G401.6 (cell line): ENCODE measurements at regions not wholly inside any gene's neighbourhood (a gene's known extent, or its start where the extent isn't known, plus 50 kb on each side); places are given as distances from the start of the nearest gene placed in this dataset.
"Not testable (repeated sequence)": the region's sequence is repeated elsewhere in the genome, so short reads cannot be mapped to it uniquely, and the experiment has no call there.

Experiments used
- FAIRE-seq: peaks from 2 replicates; lab custom pipeline; 2012; peaks lifted over from hg19 to GRCh38; lab: Jason Lieb, UNC

- FAIRE-seq = no peak
Measured at GRCh38 chr10:20614911-20615310, 282.2 kb downstream of the NEBL start.

GRCh38 chr10:20608503-20608902 is 288.6 kb downstream of the NEBL start:
- no peak for FAIRE-seq

GRCh38 chr10:20606985-20607384 is 290.1 kb downstream of the NEBL start:
- FAIRE-seq = no peak

GRCh38 chr10:20601941-20602461 is 295.1 kb downstream of the NEBL start:
- FAIRE-seq = no peak

GRCh38 chr10:20598590-20598989 is 298.5 kb downstream of the NEBL start:
- no peak for FAIRE-seq

DNA sequence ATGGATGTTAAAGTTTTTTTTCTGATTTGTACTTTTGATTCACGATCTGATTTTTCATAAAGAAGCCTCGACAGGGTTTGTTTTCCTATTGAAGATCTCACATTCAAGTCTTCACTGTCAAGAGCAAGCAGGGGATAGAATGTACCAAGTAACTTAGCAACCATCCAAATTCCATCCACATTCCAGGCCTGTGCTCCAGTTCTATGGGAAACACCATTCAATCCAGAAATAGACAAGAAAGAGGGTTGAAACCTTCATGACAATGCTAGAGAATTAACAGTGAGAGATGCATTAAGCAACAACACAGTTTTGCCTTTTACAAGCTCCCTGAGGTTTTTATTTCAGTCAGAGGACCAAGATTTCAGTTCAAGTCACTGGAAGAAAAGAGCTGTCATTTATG is 300.2 kb downstream of the NEBL start:
- no peak for FAIRE-seq

GRCh38 chr10:20596065-20596755 is 300.9 kb downstream of the NEBL start:
- no peak for FAIRE-seq

- no peak for FAIRE-seq
Measured at GRCh38 chr10:20593649-20594048, 303.5 kb downstream of the NEBL start.

- FAIRE-seq = no peak
Measured at GRCh38 chr10:20582041-20582440, 315.1 kb downstream of the NEBL start.

DNA sequence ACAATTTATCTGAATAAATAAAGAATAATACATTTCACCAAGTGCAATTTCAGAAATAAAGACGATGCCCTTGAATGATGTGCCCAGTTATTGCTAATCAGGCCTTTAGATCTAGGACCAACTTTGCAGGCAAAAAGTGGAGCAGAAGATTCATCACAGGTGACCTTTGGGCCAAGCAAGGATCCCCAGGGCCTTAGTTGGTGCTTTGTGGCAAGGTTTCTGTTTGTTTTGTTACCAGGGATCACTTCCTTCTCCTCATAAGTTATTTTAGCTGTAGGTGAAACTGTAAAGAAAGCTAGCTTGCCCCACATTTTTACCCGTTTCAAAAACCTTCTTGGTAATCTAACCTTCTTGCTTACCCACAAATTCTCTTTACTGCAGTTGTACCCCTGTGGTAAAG is 323.2 kb downstream of the NEBL start:
- no peak for FAIRE-seq

DNA sequence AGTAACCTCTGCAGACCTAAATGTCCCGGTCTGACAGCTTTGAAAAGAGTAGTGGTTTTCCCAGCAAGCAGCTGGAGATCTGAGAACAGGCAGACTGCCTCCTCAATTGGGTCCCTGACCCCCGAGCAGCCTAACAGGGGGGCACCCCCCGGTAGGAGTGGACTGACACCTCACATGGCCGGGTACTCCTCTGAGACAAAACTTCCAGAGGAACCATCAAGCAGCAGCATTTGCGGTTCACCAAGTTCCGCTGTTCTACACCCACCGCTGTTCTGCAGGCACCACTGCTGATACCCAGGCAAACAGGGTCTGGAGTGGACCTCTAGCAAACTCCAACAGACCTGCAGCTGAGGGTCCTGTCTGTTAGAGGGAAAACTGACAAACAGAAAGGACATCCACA is 341.1 kb downstream of the NEBL start:
- not testable (repeated sequence) for FAIRE-seq

- FAIRE-seq = no peak
Measured at GRCh38 chr10:20552382-20552781, 344.7 kb downstream of the NEBL start.

DNA sequence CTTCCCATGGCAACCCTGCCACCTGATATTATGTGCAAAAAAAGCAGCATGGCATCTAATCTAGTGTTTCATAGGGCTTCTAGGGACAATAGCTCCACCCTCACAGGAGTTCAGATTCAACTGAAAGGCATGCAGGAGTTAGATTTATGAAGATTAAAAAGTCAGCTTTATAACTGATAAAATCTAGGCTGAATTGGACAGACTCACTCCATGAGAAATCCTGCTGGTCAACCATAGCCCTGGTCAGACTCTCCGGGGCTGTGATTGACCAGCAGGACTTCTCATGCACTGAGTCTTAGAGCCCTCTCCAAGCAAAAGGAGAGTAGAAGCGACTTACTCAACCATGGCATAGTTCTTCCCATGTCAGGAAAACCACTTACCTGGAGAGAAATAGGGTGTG is 345.4 kb downstream of the NEBL start:
- no peak for FAIRE-seq

DNA sequence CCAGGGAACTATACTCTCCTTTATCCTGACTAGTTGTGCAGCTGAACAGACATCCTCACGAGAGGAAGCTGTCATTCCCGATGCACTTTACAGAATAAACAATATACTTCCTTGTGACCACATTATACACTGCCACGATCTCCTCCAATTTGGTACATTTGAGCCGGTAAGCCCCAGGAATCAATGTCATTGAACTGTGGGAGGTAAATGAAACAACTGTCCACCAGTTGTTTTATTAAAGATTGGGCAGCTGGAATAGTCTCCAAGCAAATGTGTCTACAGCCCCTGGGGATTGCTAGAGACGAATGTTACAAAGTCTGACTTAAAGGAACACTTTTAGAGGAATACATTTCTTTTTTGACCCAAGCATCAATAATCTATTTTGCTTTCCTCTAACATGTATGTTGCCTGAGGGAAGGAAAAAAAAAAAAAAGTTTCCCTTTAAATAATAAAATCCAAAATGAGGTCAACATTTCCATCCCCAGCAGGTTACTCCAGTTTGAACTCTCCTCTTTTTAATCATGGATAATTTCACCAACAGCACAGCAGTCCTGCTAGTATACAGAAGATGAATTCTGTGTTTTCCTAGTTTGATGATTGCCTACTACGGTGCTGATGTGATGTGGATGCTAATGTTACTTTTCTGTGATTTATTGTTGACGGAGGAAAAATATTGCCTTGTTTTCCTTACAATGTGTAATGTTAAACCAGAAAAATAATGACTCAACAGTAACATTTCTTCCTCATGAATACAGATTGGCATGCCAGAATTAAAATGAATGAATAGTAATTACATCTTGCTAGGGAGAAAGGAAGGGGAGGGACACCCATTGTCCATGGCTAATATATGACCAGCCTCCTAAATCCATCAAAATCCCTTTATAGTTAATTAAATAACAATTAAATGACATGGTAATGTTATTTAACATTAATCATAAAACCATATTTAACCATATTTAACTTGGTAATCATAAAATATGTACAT is 360.9 kb downstream of the NEBL start:
- no peak for FAIRE-seq

DNA sequence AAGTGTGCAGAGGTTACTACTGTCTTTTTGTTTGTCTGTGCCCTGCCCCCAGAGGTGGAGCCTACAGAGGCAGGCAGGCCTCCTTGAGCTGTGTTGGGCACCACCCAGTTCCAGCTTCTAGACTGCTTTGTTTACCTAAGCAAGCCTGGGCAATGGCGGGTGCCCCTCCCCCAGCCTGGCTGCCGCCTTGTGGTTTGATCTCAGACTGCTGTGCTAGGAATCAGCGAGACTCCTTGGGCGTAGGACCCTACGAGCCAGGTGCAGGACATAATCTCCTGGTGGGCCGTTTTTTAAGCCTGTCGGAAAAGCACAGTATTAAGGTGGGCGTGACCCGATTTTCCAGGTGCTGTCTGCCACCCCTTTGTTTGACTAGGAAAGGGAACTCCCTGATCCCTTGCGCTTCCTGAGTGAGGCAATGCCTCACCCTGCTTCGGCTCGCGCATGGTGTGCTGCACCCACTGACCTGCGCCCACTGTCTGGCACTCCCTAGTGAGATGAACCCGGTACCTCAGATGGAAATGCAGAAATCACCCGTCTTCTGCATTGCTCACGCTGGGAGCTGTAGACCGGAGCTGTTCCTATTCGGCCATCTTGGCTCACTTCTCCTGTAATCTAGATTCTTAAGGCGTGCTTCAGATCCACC is 365.7 kb downstream of the NEBL start:
- FAIRE-seq = not testable (repeated sequence)

GRCh38 chr10:20521186-20521585 is 375.9 kb downstream of the NEBL start:
- FAIRE-seq = no peak

- FAIRE-seq = no peak
Measured at GRCh38 chr10:20515654-20516053, 381.5 kb downstream of the NEBL start.

DNA sequence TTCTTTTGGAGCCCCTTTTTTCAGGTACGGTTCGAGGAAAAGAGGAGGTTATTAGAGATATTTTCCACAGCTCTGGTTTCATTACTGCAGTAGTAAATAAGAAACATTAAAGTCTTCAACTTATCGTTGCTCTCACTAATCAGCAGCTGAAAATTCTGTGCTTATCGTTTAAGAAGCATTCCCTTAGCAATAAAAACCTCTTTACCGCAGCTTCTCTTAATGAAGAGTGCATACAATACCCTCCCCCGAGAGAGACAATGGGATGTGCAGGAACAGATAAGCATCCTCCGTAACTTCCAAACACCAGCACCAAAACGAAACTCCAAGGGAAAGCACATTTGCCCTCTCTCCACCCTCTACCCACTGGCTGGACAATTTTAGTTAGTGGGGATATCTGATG is 384.5 kb downstream of the NEBL start:
- FAIRE-seq = no peak

DNA sequence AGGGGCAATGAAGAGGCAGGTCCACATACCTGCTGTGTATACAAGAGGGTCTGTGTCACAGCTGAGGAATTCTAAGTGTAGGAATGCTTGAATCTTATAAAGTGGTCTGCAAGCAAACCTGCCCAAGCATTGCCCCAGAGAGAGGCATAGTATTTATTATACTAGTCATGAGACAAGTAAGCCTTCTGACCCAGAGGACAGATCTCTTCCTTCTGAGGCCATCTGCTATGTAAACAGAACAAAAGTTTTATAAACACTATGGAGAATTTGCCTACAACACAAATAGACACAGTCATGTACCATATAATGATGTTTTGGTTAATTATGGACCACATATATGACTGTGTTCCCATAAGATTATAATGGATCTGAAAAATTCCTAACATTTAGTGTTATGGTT is 388.2 kb downstream of the NEBL start:
- FAIRE-seq = no peak

DNA sequence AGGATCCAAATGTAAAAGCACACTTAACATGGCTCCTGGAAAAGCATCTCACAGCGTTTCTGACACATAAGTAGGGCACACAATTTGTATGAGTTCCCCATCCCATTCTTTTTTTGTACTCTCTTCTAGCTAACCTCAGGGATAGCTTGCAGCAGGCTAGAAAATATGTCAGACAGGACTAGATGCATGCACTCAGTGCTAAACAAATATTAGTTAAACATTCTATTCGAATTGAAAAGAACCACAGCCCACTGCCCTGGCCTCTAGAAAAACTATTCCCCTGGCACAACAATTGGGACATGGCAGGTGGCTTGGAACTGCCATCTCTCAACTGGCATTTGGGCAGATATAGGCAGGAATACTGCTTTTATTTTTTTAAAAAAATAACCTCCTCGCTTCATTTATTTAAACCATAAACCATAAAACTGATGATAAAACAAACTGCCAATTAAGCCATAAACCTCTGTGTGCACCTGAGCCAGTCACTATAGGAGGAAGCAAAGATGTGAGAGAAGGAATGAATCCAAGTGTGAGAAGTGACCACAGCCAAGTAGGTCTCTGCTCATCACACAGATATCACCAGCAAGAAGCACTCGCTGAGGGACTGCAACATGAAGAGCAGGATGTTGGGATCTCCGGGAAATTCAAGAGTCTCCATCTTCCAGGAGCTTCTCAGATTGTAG is 394.1 kb downstream of the NEBL start:
- no peak for FAIRE-seq

DNA sequence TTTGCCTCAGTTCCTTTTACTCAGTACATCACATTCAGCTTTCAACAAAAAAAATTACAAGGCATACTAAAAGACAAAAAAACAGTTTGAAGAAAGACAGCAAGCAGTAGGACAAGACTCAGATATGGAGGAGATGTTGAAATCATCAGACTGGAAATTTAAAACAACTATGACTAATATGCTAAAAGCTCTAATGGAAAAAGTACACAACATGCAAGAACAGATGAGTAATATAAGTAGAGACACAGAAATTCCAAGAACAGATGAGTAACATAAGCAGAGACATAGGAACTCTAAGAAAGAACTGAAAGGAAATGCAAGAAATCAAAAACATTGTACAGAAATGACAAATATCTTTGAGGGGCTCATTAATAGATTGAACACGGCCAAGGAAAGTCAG is 402.6 kb downstream of the NEBL start:
- FAIRE-seq = no peak

- no peak for FAIRE-seq
Measured at GRCh38 chr10:20492447-20492846, 404.7 kb downstream of the NEBL start.
